Mammary epithelial cell (primary cell): ENCODE measurements at regions not wholly inside any gene's neighbourhood (a gene's known extent, or its start where the extent isn't known, plus 50 kb on each side); places are given as distances from the start of the nearest gene placed in this dataset.

Experiments
- CTCF ChIP-seq, 2 donors: IDR thresholded peaks in 1 of 2; conservative IDR thresholded peaks in 1 of 2; 2 replicates each; pipeline ENCODE4 v1.5.1; 2011 to 2012; ENCODE audit warnings: inconsistent platforms in 2 of 2, low read length in 2 of 2, mild to moderate bottlenecking in 2 of 2, control low read depth in 1 of 2, low read depth in 1 of 2; ENCODE audit not compliant: insufficient read depth in 1 of 2; ENCODE audit errors: extremely low read depth in 1 of 2
- EZH2 ChIP-seq: IDR thresholded peaks from 2 replicates; pipeline ENCODE4 v1.6.1; 2012; ENCODE audit warnings: low read length, inconsistent platforms, borderline replicate concordance

GRCh38 chr17:69872675-69873262 is 202.3 kb upstream of the KCNJ16 start:
- no peak for TF ChIP-seq CTCF (conservative IDR thresholded peaks at IDR 0.05 in 1 of 2, IDR thresholded peaks at IDR 0.05 in 1 of 2; ENCODE audit: extremely low read depth in 1 of 2, insufficient read depth in 1 of 2, low read depth in 1 of 2, low read length in 2 of 2)
- TF ChIP-seq EZH2: no peak
